ENCODE measurements at regions not wholly inside any gene's neighbourhood (a gene's known extent, or its start where the extent isn't known, plus 50 kb on each side); places are given as distances from the start of the nearest gene placed in this dataset.

DNA sequence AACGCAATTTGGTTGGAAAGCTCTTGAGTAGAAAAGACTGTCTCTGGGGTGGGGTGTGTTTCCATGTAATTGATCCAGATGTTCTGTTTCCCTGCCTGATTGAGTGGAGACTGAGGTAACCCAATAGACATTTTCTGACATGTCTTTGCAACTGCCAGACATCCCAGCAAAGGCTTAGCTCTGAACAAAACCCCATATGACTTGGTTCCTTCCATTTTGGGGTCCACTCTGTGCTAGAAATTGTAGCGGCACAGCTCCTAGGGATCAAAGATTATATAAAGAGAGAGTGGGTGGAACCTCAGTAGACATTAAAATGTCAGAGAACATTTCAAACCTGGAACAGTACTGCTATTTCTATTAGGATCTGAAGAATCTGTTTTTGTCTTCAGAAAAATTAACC, 189.3 kb downstream of the EDN1 start:
- TF ChIP-seq, protein P1, sequence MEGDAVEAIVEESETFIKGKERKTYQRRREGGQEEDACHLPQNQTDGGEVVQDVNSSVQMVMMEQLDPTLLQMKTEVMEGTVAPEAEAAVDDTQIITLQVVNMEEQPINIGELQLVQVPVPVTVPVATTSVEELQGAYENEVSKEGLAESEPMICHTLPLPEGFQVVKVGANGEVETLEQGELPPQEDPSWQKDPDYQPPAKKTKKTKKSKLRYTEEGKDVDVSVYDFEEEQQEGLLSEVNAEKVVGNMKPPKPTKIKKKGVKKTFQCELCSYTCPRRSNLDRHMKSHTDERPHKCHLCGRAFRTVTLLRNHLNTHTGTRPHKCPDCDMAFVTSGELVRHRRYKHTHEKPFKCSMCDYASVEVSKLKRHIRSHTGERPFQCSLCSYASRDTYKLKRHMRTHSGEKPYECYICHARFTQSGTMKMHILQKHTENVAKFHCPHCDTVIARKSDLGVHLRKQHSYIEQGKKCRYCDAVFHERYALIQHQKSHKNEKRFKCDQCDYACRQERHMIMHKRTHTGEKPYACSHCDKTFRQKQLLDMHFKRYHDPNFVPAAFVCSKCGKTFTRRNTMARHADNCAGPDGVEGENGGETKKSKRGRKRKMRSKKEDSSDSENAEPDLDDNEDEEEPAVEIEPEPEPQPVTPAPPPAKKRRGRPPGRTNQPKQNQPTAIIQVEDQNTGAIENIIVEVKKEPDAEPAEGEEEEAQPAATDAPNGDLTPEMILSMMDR (IDR thresholded peaks at IDR 0.05; ENCODE audit: insufficient read depth, low read depth, low read length, missing control alignments), result no peak
- H3K4me3 ChIP-seq (ENCODE audit: low read length), result no peak overlapping the region

DNA sequence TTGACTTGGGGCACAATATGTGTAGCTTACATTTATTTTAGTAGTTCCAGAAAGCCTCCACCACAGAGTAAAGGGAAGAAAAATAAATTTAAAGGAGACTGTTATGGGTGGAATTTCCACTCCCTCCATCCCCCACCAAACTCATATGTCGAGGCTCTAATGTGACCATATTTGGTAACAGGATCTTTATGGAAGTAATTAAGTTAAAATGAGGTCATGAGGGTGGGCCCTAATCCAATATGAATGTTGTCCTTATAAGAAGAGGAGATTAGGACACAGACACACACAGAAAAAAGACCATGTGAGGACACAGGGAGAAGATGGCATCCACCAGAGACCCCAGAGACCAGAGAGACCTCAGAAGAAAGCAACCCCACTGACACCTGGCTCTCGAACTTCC, 189.7 kb downstream of the EDN1 start:
- no peak overlapping the region for H3K4me3 ChIP-seq (ENCODE audit: low read length)
- no peak for DNase-seq (ENCODE audit: low read depth)
- TF ChIP-seq, protein P1 (IDR thresholded peaks at IDR 0.05; ENCODE audit: insufficient read depth, low read depth, low read length, missing control alignments), result no peak

More for the DNA sequence above, 189.3 kb downstream of the EDN1 start:
- no peak for DNase-seq (ENCODE audit: low read depth)

DNA sequence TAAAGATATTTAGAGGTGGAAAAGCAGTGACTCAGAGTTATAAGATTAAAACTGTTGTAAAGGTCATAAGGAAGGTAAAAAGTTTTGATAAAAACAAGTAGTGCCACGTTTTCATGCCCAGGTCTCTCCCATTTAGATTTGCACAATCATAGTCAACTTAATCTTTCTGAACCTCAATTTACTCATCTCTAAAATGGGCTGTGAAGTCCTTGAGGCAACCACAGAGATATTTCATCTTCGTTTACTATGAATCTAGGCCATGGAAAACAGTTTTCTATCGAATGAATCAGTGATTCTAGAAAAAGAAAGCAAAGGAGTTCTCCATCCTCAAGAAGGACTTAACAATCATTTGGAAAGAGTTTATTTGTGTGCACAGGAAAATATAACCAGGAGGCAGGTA, 190.2 kb downstream of the EDN1 start:
- H3K4me3 ChIP-seq (ENCODE audit: low read length), result no peak overlapping the region
- TF ChIP-seq, protein P1 (IDR thresholded peaks at IDR 0.05; ENCODE audit: insufficient read depth, low read depth, low read length, missing control alignments), result no peak
- DNase-seq (ENCODE audit: low read depth), result peak; percentile 29

DNA sequence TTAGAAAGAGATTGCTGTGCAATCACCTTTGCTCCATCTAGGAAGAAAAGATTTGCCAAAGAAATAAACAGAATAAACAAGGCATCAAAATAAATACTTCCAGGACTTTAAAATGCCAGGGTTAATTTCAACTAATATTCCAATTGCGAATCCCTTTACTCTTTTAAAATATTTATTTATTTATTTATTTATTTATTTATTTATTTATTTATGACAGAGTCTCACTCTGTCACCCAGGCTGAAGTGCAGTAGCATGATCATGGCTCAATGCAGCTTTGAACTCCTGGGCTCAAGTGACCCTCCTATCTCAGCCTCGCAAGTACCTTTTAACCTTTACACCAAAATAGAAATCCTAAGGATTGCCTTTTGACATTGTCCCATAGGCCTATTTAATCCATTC, 191.1 kb downstream of the EDN1 start:
- DNase-seq (ENCODE audit: low read depth), result no peak
- no peak overlapping the region for H3K4me3 ChIP-seq (ENCODE audit: low read length)
- TF ChIP-seq, protein P1 (IDR thresholded peaks at IDR 0.05; ENCODE audit: insufficient read depth, low read depth, low read length, missing control alignments), result no peak

DNA sequence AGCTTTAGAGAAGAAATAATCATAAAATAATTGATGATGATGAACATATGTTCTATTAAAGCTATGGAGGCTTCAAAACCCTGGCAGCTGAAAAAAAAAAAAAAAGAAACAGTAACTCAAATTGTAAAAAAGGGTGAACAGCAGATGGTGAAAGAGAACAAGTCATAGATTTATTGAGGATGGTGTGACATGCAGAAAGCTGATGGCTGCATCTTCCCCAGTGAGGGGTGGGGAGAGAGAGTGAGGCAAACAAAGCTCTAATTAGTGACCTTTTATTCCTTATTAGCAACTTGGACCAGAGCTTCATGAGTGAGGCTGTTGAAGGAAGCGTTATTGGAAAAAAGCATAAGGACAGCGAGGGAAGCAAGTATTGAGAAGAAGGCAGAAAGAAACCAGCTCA, 191.7 kb downstream of the EDN1 start:
- TF ChIP-seq, protein P1 (IDR thresholded peaks at IDR 0.05; ENCODE audit: insufficient read depth, low read depth, low read length, missing control alignments), result no peak
- no peak for DNase-seq (ENCODE audit: low read depth)
- H3K4me3 ChIP-seq (ENCODE audit: low read length), result no peak overlapping the region

DNA sequence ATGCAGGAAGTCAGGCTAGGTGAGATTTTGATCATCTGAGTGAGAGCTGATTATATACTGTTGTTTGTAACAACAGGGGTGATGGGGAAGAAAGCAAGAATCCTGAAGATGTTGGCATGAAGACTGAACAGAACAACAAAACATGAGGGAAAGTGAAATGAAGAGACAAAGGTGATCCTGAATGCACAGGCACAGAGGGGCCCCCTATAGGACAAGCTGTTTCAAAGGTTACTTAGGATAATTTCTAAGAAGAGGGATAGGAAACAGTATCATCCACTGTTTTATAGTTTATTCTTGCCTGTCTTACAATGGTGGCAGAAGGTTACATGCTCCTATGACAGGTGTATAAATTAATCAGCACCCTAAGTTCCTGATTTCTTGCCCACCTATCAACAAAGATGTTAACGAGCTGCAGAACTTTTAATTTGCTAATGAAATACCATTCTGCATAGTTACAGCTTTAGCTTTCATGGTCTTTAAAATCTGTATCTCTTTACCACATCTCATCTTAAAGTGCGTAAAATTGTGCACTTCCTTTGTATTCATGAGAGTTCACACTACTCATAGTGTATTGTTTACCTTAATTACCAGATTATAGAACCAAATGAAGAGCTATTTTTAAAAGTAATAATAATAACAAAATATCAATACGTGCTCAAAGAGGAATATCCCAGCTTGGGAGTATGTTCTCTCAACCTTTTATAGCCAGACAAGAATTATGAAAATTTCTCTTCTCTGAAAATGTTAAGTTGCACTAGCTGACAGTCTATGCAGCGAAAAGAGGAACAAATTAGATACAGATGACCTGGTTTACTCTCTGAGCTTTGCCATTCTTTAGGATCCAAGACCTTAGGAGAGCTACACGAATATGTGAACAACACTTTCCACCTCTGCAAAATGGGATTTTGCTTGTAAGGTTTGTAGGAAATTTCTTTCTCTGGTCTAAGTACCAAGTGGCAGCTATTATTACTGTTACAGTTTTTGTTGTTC, 192.5 kb downstream of the EDN1 start:
- peak; percentile 36 for DNase-seq (ENCODE audit: low read depth)
- H3K4me3 ChIP-seq (ENCODE audit: low read length), result no peak overlapping the region
- TF ChIP-seq, protein P1 (IDR thresholded peaks at IDR 0.05; ENCODE audit: insufficient read depth, low read depth, low read length, missing control alignments), result peak; percentile 29
